ENCODE measurements at regions not wholly inside any gene's neighbourhood (a gene's known extent, or its start where the extent isn't known, plus 50 kb on each side); places are given as distances from the start of the nearest gene placed in this dataset.

DNA sequence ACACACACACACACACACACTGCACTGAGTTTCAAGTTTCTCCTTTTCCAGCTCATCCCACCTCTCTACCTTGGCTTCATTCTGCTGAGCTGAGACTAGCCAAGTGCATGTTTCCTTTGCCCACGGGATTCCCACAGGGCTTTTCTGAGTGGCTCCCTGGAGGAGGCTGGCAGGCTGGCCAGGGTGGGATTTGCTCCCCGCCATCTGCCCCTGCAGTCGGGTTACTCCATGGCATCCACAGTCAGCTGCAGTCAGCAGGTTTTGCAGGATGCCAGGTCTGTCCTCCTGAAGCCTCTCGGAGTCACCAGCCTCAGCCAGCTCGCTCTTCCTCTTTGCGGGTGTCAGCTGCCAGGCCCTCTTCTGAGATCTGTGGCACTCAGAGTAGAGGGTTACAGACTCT is 783.7 kb upstream of the SOX11 start:
- TF ChIP-seq, protein P1, sequence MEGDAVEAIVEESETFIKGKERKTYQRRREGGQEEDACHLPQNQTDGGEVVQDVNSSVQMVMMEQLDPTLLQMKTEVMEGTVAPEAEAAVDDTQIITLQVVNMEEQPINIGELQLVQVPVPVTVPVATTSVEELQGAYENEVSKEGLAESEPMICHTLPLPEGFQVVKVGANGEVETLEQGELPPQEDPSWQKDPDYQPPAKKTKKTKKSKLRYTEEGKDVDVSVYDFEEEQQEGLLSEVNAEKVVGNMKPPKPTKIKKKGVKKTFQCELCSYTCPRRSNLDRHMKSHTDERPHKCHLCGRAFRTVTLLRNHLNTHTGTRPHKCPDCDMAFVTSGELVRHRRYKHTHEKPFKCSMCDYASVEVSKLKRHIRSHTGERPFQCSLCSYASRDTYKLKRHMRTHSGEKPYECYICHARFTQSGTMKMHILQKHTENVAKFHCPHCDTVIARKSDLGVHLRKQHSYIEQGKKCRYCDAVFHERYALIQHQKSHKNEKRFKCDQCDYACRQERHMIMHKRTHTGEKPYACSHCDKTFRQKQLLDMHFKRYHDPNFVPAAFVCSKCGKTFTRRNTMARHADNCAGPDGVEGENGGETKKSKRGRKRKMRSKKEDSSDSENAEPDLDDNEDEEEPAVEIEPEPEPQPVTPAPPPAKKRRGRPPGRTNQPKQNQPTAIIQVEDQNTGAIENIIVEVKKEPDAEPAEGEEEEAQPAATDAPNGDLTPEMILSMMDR (IDR thresholded peaks at IDR 0.05) = no peak
- TF ChIP-seq, protein P2, sequence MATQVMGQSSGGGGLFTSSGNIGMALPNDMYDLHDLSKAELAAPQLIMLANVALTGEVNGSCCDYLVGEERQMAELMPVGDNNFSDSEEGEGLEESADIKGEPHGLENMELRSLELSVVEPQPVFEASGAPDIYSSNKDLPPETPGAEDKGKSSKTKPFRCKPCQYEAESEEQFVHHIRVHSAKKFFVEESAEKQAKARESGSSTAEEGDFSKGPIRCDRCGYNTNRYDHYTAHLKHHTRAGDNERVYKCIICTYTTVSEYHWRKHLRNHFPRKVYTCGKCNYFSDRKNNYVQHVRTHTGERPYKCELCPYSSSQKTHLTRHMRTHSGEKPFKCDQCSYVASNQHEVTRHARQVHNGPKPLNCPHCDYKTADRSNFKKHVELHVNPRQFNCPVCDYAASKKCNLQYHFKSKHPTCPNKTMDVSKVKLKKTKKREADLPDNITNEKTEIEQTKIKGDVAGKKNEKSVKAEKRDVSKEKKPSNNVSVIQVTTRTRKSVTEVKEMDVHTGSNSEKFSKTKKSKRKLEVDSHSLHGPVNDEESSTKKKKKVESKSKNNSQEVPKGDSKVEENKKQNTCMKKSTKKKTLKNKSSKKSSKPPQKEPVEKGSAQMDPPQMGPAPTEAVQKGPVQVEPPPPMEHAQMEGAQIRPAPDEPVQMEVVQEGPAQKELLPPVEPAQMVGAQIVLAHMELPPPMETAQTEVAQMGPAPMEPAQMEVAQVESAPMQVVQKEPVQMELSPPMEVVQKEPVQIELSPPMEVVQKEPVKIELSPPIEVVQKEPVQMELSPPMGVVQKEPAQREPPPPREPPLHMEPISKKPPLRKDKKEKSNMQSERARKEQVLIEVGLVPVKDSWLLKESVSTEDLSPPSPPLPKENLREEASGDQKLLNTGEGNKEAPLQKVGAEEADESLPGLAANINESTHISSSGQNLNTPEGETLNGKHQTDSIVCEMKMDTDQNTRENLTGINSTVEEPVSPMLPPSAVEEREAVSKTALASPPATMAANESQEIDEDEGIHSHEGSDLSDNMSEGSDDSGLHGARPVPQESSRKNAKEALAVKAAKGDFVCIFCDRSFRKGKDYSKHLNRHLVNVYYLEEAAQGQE (IDR thresholded peaks at IDR 0.05) = no peak
- TF ChIP-seq RNF2 (IDR thresholded peaks at IDR 0.05; ENCODE audit: borderline replicate concordance, low read depth) (no peak), SMC3 (IDR thresholded peaks at IDR 0.05) (no peak), POLR2A (IDR thresholded peaks at IDR 0.05; ENCODE audit: low read length) (no peak), MAFK (IDR thresholded peaks at IDR 0.05; ENCODE audit: partially characterized antibody) (no peak), ZSCAN20 (CRISPR knock-in tag; IDR thresholded peaks at IDR 0.05) (no peak), SREBF2 (IDR thresholded peaks at IDR 0.05) (no peak)
- TF ChIP-seq, protein P3, sequence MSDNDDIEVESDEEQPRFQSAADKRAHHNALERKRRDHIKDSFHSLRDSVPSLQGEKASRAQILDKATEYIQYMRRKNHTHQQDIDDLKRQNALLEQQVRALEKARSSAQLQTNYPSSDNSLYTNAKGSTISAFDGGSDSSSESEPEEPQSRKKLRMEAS (IDR thresholded peaks at IDR 0.05) = no peak
- TF ChIP-seq, protein P4, sequence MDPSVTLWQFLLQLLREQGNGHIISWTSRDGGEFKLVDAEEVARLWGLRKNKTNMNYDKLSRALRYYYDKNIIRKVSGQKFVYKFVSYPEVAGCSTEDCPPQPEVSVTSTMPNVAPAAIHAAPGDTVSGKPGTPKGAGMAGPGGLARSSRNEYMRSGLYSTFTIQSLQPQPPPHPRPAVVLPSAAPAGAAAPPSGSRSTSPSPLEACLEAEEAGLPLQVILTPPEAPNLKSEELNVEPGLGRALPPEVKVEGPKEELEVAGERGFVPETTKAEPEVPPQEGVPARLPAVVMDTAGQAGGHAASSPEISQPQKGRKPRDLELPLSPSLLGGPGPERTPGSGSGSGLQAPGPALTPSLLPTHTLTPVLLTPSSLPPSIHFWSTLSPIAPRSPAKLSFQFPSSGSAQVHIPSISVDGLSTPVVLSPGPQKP (IDR thresholded peaks at IDR 0.05; ENCODE audit: low read depth, low read length) = no peak
